A549 (cell line): ENCODE measurements at regions not wholly inside any gene's neighbourhood (a gene's known extent, or its start where the extent isn't known, plus 50 kb on each side); places are given as distances from the start of the nearest gene placed in this dataset.

ENCODE experiments used
- EP300 ChIP-seq, 2 experiments: fragments of >200 bp; sonication (Bioruptor Twin); formaldehyde crosslinking; IDR thresholded peaks; 2 replicates in 1 of 2; 3 replicates in 1 of 2; pipeline ENCODE4 v1.6.1; 2016 to 2017
- KDM1A ChIP-seq: fragments of 200-600 bp; sonication (generic); IDR thresholded peaks from 2 replicates; pipeline ENCODE4 v1.6.1; 2016; ENCODE audit warnings: low read depth, mild to moderate bottlenecking

GRCh38 chr22:49589811-49590210, 237.9 kb downstream of the BRD1 start:
- TF ChIP-seq KDM1A (no peak), EP300 (IDR thresholded peaks at IDR 0.05) (no peak)
